COR-L47 (cell line): ENCODE measurements at regions not wholly inside any gene's neighbourhood (a gene's known extent, or its start where the extent isn't known, plus 50 kb on each side); places are given as distances from the start of the nearest gene placed in this dataset.

Source experiments
- DNase-seq: peaks from one replicate; lab custom pipeline; 2025; lab: John Stamatoyannopoulos, UW

DNA sequence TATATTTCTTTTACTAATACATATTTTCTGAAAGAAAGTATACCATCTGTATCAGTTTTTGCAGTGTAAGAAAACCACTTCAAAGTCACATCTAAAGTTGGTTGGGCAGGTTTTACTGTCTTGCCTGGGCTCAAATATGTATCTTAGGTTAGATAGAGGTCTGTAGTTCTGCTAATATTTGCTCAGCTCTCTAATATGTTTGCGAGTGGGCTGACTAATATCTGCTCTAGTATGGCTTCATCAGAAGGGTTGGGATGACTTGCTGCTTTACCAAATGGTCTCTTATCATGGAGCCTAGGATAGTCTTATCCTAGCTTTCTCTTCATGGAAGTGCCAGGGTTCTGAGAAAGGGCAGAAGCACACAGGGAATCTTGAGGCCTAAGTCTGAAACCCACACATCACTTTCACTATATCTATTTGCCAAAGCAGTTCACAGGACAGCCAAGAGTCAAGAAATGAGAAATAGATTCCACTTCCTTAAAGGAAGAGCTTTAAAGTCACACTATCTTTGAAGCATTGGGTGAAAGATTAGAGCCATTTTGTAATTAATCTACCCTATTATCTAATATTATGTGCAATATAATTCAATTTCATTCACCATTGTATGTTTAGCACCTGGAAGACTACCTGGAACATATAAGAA, 610.0 kb downstream of the KCNJ3 start:
- DNase-seq, result no peak

DNA sequence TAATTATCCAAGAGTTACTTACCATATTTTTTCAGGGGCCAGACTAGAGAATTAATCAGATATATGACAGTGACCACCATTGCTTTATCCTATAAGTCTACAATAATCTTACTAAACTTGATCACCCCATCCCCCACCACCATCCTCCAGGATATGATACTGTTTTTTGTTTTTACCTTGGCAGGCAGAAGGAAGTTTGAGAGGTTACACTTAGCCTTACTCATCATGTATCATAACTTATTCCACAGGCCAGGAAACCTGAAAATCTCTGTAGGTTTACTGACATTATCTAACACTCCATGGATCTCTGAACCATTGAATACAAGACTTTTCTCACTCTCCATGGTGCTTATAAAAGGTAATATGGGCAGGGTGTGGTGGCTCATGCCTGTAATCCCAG, 602.7 kb downstream of the KCNJ3 start:
- no peak for DNase-seq

DNA sequence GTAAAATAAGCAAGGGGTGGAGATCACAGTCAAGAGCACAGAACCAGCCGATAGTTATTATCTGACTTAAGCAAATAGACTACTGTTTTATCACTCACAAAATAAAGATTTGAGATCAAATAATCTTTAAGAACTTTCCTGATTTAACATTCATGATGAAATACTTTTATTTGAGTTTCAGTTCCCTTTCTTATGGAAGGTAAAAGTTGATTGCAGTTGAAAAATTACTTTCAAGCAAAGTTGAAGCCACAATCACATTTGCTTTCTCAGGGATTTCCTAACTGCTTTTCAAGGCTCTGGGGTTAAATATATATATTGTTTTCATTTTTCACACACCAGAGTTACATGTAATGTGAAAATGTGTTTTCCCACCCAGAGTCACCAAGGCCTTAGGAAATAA, 599.5 kb downstream of the KCNJ3 start:
- DNase-seq, result no peak

DNA sequence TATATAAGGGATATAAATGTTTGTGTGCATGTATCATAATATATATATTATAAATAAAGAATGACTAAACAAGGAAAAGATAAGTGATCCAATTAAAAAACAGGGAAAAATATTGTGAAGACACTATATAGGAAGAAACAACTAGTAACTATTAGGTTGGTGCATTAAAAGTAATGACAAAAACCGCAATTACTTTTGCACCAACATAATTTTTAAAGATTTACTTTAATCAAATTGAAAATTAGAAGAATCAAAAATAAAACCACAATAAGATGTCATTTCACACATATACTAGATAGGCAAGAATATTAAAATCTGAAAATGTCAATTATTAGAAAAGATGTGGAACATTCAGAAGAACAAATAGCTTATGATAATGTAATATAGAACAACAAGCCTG, 595.9 kb downstream of the KCNJ3 start:
- no peak for DNase-seq

DNA sequence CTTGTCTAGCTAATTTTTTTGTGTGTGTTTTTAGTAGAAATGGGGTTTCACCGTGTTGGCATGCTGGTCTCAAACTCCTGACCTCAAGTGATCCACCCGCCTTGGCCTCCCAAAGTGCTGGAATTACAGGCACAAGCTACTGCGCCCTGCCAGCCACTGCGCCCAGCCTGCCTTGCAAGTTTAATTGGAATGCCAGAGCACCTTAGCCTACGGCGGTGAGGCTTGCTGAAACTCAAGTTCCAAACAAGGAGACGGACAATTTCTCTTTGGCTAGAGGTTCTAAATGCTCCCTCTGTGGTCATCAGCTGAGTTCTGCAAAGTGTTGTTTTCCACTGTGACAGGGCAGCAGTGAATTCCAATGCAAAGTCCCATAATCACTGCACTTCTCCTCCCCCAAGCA, 583.4 kb downstream of the KCNJ3 start:
- DNase-seq, result no peak

DNA sequence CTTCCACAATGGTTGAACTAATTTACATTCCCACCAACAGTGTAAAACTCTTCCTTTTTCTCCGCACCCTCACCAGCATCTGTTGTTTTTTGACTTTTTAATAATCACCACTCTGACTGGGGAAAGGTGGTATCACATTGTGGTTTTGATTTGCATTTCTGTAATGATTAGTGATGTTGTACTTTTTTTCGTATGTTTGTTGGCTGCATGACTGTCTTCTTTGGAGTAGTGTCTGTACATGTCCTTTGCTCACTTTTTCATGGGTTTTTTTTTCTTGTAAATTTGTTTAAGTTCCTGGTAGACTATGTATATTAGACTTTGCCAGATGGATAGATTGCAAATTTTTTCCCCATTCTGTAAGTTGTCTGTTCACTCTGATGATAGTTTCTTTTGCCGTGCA, 574.8 kb downstream of the KCNJ3 start:
- DNase-seq, result no peak

DNA sequence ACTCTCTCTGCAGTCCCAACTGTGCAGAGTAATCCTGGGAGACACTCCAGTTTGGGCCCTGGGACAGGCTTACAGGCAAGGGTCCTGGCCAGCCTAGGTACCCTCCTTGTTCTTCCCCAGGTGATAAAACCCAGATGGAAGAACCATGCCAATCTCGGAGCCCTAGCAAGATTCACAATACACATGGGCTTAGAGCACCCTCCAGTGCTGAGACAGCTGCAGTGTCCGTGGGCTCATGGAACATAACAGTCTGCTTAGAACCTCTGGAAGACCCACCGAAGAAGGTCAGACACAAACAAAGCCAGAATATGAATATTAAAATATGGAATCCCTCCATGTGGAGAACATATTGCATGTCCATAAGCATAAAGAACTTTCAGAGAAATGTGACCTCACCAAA, 568.1 kb downstream of the KCNJ3 start:
- peak; percentile 3 for DNase-seq

DNA sequence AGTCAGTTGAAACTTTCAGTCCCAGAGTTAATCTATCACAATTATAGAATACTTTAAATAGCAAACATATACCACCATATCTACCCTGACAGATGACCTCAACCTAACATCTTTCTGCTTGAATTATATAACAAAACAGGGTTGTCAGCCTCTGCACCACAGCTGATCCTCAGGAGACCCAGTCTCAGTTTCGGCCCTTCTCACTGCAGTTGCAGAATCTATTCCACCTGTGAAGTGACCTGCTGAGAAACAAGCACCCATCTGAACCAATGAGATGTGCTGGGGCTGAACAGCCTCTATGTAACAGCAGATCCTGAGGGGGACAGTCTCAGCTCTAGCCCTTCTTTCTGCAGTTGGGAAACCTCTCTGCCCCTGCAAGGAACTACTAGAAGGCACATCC, 567.6 kb downstream of the KCNJ3 start:
- no peak for DNase-seq

DNA sequence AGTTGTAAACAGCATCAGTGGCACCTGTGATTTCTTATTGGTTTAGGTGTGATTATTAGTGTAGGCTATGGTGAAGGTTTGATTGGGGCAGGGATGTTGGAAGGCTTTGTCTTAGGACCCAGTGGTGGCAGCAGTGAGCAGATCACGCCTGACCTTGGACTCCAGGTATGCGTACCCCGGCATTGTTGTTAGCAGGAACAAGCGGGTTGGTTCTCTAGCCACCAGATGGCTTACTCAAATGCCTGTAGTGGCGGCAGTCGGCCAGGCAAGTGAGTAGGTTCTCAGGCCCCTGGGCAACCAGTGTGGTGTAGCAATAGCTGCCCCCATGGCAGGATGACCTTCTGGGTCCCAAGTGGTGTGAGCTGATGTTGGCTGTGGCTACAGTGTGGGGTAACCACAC, 558.3 kb downstream of the KCNJ3 start:
- DNase-seq, result no peak

DNA sequence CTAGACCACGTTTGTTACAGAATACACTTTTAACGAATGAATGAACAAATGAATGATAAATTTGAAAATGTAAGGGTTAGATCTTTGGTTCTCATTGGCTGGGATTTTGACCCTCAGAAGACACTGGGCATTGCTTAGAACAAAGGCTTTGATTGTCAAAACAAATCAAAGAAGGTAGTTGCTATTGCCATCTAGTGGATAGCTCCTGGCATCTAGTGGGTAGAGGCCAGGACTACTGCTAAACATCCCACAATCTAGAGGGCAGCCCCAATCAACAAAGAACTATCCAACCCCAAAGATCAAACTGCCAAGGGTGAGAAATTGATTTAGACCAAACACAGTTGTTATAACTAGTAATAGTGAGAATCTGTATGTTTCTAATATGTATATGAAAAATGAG, 552.3 kb downstream of the KCNJ3 start:
- DNase-seq, result peak; percentile 33

DNA sequence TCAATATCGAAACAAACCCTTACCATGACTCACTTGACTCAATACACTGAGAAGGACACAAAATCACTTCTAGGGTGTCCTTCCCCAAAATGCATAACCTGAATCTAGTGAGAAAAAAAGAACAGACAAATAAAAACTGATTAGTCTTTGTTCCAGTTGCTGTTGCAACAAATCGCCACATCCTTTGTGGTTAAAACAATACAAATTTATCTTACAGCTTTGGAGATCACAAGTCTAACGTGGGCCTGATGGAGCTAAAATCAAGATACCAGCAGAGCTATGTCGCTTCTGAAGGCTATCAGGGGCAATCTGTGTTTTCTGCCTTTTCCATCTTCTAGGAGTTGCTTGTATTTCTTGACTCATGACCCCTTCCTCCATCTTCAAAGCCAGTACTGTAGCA, 541.7 kb downstream of the KCNJ3 start:
- DNase-seq, result no peak

DNA sequence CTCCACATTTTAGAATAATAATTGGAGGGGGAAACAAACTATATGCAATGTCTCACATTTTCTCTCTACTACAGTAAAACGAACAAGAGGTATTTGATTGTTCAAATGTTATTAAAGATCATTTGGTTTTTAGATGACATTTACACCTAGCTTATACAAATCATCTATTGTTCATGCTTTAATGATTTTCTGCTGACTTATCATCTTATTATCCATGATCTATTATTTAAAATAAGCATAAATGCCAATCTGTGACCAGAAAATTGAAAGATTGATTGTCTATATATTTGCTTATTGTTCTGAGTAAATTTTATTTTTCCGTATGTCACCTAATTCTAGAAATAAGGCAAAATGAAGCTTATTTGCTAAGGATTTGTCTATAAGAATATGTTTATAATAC, 537.2 kb downstream of the KCNJ3 start:
- DNase-seq, result no peak

DNA sequence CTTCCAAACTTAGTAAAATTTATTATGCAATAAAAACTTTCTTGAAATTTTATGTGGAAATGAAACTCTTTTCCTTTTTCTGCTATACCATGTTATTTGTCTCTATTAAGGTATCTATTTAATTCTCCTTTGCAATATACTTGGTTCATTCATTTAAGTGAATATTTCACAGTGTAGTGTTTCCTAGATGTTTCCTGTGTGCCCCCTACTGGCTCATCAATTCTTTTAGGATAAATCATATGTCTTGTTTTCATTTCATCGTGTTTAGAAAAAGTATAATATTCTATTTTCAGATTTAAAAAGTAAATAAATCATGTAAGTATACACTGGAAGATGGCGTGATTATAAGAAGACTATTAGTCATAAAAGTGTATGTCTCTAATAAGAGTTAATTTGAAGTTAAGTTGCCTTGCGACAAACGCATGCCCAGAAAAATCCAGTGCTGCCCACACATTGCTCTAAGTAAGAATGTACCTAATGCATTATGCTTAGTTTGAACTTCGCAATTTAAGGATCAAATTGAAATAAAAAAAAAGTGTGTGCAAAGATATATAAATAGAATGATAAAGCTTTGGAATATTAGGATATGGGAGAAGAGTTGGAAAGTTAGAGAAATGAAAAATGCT, 525.4 kb downstream of the KCNJ3 start:
- peak; percentile 48 for DNase-seq

DNA sequence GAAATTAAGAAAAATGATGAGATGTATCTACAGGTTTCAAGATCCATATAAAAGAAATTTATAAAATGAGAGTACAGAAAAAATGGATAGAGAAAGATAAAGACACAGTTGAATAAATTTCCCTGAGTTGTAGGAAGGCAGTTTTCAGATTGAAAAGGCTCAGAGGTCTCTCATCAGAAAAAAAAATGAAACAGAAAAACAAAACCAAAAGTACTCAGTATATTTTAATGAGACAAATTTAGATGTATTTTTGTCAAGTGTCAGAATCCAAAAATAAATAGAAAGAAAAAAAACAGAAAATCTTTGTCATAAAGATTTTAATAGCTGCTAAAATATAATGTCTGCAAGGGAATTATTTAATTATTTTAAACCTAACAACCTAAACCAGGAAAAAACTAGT, 520.5 kb downstream of the KCNJ3 start:
- no peak for DNase-seq

DNA sequence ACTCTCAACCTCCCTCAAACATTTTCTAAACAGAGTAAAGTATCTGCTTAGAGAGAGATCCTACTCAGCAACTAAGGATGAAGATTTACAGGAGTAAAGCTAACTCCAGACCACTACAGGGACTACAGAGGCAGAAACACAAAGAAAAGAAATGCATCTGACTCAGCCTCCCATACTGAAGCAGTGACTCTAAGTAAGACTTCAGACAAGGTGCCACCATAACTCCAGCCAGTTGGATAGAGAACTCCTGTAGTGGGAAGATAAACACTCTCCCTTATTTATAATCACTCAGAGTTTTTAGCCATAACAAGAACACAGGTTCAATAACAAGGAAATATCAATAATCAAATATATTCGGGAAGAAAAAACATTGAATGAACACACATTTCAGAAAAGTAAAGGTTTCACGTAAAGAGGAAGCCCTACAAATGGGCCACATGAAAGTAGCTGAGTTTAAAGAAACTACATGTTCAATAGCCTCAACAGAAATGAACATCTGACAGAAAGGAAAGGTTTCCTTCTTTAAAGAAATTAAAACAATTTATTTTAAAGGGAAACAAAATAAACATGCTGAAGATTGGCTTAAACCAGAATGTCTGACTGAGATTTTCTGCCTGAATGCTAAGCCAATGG, 519.9 kb downstream of the KCNJ3 start:
- DNase-seq, result no peak

DNA sequence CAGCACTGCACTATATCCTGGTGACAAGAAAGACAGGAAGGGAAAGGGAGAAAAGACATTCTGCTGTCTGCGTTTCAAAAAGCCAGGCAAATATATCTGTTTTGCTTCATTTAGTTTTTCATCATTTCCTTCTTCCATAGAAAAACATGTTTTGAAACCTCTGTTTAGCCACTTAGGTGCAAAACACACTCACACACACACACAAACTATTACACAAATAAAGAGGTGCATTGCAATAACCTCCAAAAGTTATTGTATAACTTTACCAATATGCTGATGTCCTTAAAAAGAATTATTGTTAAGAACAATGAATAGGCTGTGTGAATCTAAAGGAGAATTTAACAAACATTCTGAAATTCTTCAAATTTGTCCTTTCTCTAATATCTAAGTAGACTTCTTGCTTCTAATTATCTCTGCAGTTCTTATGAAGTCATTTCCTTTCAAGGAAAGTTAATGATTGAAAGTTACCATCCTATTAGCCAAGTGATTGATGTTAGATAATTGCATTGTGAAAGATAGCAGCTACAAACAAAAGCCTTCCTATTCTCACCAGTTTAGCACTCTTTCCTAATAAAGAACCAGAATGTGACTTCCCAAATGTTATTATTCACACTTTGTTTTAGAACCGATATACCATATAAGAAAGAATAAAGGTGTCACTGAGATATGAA, 516.7 kb downstream of the KCNJ3 start:
- no peak for DNase-seq

DNA sequence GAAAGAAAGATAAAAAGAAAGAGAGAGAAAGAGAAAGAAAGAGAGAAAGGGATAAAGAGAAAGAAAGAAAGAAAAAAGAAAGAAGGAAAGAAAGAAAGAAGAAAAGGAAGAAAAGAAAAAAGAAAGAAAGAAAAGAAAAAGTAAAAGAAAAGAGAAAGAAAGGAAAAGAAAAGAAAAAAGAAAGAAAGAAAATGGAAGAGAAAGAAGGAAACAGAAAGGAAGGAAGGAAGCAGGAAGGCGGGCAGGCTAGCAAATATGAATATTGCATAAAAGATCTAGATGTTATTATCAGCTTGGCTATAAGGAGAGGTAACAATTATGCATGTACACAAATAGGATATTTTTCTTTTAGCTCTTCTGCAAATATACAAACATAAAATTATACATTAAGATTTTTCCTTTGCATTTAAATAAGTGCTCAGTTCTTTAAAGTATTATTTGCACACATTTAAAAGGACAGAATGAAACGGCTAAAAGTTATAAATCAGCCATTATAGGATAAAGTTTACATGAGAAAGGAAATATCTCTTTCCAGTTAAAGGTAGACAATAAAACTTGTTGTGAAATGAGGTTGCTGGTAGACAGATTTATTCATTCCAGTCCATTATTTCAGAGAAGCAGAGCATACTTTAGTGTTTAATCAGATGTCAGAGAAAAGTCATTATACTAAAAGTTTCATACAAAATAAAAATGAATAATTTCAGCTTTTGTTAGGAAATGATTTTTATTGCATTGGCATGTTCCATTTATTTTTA, 511.4 kb downstream of the KCNJ3 start:
- no peak for DNase-seq

DNA sequence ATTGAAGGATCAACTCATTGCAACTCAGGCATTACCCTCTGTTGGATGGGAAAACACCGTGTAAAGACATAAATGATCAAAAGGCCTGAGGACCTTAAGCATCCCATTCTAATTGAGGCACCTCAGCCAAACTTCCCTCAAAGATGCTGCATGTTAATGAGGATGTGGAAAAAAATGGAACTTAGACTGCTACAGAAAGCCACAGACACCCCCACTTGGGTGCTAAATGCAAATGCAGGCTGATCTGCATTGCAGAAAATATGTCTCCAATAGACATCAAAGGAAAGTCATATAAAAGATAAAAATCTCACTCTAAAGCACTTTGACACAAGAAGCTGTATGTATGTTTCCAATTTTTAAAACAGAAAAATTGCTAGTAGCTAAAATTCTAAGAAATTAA, 504.7 kb downstream of the KCNJ3 start:
- peak; percentile 2 for DNase-seq

DNA sequence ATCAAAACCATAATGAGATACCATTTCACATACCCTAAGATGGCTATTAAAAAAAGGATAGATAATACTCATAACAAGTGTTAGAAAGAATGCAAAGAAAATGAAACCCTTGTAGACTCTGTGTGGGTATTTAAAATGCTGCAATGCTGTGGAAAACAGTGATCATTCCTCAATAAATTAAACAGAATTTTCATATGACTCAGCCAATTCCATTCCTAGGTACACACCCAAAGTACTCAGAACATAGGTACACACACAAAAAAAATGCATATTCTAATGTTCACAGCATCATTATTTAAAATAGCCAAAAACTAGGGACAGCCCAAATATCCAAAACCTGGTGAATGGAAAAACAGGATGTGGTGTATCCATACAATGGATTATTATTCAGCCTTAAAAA, 502.3 kb downstream of the KCNJ3 start:
- DNase-seq, result no peak

DNA sequence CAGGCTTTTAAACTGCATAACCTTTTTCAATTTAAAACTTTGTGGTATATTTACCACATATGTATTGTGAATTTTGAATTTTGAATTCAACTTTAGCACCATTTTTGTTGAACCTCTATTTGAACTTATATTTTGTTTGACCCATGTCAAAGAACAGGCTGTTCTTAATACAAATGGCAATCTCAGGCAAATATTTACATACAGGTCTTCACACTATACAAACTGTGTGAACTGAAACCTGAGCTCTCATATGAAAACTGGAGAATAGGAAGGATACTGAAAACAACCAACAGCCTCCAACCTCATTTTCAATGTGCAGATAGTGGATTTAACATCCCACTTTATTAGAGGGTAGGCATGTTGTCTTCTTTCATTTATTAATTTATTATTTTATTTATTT, 491.8 kb downstream of the KCNJ3 start:
- peak; percentile 3 for DNase-seq

DNA sequence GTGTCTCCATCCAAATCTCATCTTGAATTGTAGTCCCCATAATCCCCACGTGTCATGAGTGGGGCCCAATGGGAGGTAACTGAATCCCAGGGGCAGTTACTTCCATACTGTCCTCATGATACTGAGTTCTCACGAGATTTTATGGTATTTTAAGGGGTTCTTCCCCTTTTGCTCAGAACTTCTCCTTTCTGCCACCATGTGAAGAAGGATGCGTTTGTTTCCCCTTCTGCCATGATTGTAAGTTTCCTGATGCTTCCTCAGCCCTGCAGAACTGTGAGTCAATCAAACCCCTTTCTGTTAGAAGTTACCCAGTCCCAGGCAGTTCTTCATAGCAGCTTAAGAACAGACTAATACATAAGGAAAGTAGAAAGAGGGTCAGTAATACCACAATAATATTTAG, 480.4 kb downstream of the KCNJ3 start:
- no peak for DNase-seq

DNA sequence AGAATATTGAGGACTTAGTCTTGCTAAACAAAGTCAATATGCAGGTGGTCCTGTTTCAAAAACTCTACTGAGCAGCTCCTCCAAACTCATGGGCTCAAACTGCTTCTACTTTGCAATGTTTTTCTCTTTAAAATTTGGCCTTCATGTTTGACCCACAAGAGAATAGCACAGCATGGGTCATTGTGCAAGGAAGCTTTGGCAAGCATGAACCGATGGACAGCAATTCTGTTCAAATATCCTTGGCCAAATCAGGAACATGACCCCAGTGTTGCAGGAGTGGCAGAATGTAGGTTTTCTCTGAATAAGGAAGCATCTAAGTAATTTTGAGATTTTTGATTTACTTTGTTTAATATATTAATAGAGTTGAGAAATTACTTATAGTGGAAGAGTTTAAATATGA, 477.9 kb downstream of the KCNJ3 start:
- DNase-seq, result no peak

DNA sequence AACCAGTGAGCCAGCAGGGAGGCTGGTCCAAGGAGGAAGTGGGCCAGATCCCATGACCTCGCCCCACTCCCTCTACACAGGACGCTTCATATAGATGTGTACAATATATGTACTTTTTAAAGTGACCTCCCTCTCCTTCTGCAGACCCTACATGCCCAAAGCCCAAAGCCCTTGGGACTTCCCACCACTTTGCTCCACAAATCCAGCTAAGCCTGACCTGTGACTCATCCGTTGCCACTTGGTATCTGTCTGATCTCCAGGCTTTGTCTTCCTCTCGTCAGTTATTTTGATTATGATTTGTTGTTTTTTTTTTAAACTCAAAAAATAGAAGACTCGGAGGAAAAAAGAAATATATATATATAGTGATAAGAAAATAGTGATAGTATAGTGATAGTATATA, 470.8 kb downstream of the KCNJ3 start:
- no peak for DNase-seq
